ENCODE measurements at regions not wholly inside any gene's neighbourhood (a gene's known extent, or its start where the extent isn't known, plus 50 kb on each side); places are given as distances from the start of the nearest gene placed in this dataset.

DNA sequence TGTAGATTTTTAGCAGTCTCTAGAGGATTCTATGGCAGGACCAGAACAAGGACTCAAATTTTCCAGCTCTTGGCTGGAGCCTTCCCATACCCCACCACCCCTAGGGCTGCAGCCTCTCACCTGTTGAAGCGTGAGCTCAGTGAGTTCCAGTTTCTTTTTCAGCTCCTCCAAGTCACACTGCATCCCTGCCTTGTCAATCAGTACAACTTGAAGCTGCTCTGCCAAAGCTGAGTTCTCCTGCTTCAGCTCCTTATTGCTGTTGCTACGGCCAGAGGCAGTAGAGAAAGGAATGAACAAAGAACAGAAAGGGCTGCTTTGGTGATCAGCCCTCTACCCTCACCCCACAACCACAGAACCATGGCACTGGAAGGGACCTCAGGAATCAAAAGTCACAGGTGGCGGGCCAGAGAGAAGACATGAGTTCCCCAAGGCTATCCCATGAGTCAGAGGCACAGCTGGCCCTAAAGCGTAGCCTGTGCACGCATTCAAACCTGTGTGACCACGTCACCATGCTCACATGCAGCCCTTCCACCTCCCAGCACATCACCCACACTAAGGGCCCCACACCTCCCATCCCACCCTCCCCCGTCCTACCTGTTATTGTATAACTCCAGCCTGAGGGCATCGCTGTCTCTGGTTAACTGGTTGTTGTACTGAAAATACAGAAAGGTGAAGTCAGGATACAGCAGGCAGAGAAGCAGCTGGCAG, 83.3 kb upstream of the C2CD4B start (continued):
- no peak for TF ChIP-seq RXRA (IDR thresholded peaks at IDR 0.05)
- TF ChIP-seq HNF4G (IDR thresholded peaks at IDR 0.05): no peak

DNA sequence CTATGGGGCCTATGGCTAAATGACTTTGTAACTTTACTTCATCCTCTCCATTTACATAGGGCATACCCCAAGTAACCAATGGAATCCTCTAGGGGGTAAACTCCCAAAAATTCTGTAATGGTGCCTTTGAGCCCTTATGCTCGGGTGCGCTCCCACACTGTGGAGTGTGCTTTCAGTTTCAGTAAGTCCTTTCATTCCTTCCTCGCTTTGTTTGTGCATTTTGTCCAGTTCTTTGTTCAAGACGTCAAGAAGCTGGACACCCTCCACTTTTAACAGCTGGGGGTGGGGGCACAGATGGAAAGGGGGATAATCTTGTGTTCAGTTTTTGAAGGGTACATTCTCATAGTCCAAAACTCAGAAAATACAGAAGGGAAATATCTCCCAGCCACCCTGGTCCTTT, 84.4 kb upstream of the C2CD4B start:
- no peak for DNase-seq (ENCODE audit: low spot score)
- Histone ChIP-seq H3K36me3 (ENCODE audit: control insufficient read depth in 4 of 4, insufficient read depth in 3 of 4, low read depth in 1 of 4, low read length in 3 of 4) (no peaks in the 10 kb centered on the region), H3K9ac (ENCODE audit: low read depth in 1 of 2, low read length in 2 of 2) (no peak overlapping the region), H3K9me3 (ENCODE audit: control insufficient read depth in 4 of 4, low read length in 3 of 4) (no peaks in the 10 kb centered on the region), H3K27me3 (ENCODE audit: control insufficient read depth in 4 of 4, insufficient read depth in 4 of 4, low read length in 3 of 4) (no peaks in the 10 kb centered on the region), H3K27ac (ENCODE audit: low read depth in 1 of 2, low read length in 2 of 2) (no peak overlapping the region), H3K4me1 (ENCODE audit: control insufficient read depth in 4 of 4, insufficient read depth in 4 of 4, low read length in 3 of 4) (peaks cover 0 to 3% (median 0%) of the 10 kb centered on the region in 4 donors), H3K4me3 (ENCODE audit: low read depth in 1 of 3, low read length in 3 of 3) (no peak overlapping the region)
- 93% methylated on average over 4 of the region's 4 CpGs for WGBS
- TF ChIP-seq FOXA1 (IDR thresholded peaks at IDR 0.05): no peak

DNA sequence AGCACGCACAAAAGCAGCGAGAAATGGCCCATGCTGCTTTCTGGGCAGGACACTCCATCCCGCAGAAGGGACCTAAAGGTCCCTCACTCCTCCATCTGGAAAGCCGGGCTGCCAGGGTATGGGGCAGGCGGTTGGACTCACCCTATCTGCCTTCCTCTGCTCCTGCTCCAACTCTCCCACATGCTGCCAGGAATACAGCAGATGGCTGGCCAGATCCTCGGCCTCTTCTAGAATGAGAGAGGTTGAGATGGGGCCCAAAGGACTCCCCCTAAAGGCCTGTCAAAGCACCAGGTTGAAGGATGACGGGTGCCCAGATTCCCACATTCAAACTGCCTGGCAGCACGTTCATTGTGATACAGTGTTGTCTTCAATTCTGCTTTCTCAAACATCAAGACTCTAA, 85.1 kb upstream of the C2CD4B start:
- Histone ChIP-seq H3K4me3 (ENCODE audit: low read depth in 1 of 3, low read length in 3 of 3) (no peak overlapping the region), H3K27ac (ENCODE audit: low read depth in 1 of 2, low read length in 2 of 2) (no peak overlapping the region), H3K9ac (ENCODE audit: low read depth in 1 of 2, low read length in 2 of 2) (no peak overlapping the region), H3K9me3 (ENCODE audit: control insufficient read depth in 4 of 4, low read length in 3 of 4) (no peaks in the 10 kb centered on the region), H3K36me3 (ENCODE audit: control insufficient read depth in 4 of 4, insufficient read depth in 3 of 4, low read depth in 1 of 4, low read length in 3 of 4) (no peaks in the 10 kb centered on the region), H3K27me3 (ENCODE audit: control insufficient read depth in 4 of 4, insufficient read depth in 4 of 4, low read length in 3 of 4) (no peaks in the 10 kb centered on the region), H3K4me1 (ENCODE audit: control insufficient read depth in 4 of 4, insufficient read depth in 4 of 4, low read length in 3 of 4) (peaks cover 0 to 3% (median 0%) of the 10 kb centered on the region in 4 donors)
- no peak for DNase-seq (ENCODE audit: low spot score)
- TF ChIP-seq SP1 (IDR thresholded peaks at IDR 0.05) (no peak), RXRA (IDR thresholded peaks at IDR 0.05) (no peak), YY1 (IDR thresholded peaks at IDR 0.05) (no peak), JUND (IDR thresholded peaks at IDR 0.05) (no peak)
- TF ChIP-seq, protein P1, sequence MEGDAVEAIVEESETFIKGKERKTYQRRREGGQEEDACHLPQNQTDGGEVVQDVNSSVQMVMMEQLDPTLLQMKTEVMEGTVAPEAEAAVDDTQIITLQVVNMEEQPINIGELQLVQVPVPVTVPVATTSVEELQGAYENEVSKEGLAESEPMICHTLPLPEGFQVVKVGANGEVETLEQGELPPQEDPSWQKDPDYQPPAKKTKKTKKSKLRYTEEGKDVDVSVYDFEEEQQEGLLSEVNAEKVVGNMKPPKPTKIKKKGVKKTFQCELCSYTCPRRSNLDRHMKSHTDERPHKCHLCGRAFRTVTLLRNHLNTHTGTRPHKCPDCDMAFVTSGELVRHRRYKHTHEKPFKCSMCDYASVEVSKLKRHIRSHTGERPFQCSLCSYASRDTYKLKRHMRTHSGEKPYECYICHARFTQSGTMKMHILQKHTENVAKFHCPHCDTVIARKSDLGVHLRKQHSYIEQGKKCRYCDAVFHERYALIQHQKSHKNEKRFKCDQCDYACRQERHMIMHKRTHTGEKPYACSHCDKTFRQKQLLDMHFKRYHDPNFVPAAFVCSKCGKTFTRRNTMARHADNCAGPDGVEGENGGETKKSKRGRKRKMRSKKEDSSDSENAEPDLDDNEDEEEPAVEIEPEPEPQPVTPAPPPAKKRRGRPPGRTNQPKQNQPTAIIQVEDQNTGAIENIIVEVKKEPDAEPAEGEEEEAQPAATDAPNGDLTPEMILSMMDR (IDR thresholded peaks at IDR 0.05; ENCODE audit: low read depth, low read length, missing input control): no peak
- WGBS: 94% methylated on average over 8 of the region's 8 CpGs

DNA sequence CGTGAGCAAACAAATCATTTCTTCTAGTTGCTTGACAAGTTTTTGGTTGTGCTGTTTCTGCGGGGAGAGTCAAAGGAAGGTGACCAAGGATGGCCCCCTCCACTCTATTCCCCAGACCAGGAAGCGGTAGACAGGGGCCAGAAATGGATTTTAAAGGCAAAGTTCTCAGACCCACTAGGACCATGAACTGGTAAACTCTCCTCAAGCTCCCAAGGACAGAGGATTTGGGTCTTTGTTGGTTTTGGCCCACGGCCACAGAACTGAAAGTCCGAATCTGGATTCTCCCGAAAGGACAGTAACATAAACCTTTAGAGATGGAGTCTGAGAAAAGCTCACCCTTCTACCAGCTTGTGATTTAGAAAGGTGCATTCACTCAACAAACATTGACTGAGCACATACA, 85.9 kb upstream of the C2CD4B start:
- DNase-seq (ENCODE audit: low spot score): no peak
- no peaks in the 10 kb centered on the region for H3K36me3 ChIP-seq (ENCODE audit: control insufficient read depth in 4 of 4, insufficient read depth in 3 of 4, low read depth in 1 of 4, low read length in 3 of 4)
- peaks cover 0 to 3% (median 0%) of the 10 kb centered on the region in 4 donors for H3K4me1 ChIP-seq (ENCODE audit: control insufficient read depth in 4 of 4, insufficient read depth in 4 of 4, low read length in 3 of 4)
- H3K27ac ChIP-seq (ENCODE audit: low read depth in 1 of 2, low read length in 2 of 2): no peak overlapping the region
- 74% methylated on average over 6 of the region's 6 CpGs for WGBS
- H3K9ac ChIP-seq (ENCODE audit: low read depth in 1 of 2, low read length in 2 of 2): no peak overlapping the region
- no peaks in the 10 kb centered on the region for H3K27me3 ChIP-seq (ENCODE audit: control insufficient read depth in 4 of 4, insufficient read depth in 4 of 4, low read length in 3 of 4)
- TF ChIP-seq, protein P2, sequence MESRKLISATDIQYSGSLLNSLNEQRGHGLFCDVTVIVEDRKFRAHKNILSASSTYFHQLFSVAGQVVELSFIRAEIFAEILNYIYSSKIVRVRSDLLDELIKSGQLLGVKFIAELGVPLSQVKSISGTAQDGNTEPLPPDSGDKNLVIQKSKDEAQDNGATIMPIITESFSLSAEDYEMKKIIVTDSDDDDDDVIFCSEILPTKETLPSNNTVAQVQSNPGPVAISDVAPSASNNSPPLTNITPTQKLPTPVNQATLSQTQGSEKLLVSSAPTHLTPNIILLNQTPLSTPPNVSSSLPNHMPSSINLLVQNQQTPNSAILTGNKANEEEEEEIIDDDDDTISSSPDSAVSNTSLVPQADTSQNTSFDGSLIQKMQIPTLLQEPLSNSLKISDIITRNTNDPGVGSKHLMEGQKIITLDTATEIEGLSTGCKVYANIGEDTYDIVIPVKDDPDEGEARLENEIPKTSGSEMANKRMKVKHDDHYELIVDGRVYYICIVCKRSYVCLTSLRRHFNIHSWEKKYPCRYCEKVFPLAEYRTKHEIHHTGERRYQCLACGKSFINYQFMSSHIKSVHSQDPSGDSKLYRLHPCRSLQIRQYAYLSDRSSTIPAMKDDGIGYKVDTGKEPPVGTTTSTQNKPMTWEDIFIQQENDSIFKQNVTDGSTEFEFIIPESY (IDR thresholded peaks at IDR 0.05): no peak
- TF ChIP-seq, protein P3, sequence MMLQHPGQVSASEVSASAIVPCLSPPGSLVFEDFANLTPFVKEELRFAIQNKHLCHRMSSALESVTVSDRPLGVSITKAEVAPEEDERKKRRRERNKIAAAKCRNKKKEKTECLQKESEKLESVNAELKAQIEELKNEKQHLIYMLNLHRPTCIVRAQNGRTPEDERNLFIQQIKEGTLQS (IDR thresholded peaks at IDR 0.05): no peak
- TF ChIP-seq, protein P1 (IDR thresholded peaks at IDR 0.05; ENCODE audit: low read depth, low read length, missing input control): no peak
- TF ChIP-seq GABPA (IDR thresholded peaks at IDR 0.05 in 1 of 2, conservative IDR thresholded peaks at IDR 0.05 in 1 of 2) (no peak), HNF4A (conservative IDR thresholded peaks at IDR 0.05) (no peak), HNF4G (IDR thresholded peaks at IDR 0.05) (no peak), RXRA (IDR thresholded peaks at IDR 0.05) (no peak), TAF1 (conservative IDR thresholded peaks at IDR 0.05) (no peak), JUND (IDR thresholded peaks at IDR 0.05) (no peak), FOXA2 (IDR thresholded peaks at IDR 0.05) (no peak), EGR1 (IDR thresholded peaks at IDR 0.05; ENCODE audit: low read depth in 2 of 2) (no peak), NR2F2 (IDR thresholded peaks at IDR 0.05) (no peak)
- TF ChIP-seq, protein P4, sequence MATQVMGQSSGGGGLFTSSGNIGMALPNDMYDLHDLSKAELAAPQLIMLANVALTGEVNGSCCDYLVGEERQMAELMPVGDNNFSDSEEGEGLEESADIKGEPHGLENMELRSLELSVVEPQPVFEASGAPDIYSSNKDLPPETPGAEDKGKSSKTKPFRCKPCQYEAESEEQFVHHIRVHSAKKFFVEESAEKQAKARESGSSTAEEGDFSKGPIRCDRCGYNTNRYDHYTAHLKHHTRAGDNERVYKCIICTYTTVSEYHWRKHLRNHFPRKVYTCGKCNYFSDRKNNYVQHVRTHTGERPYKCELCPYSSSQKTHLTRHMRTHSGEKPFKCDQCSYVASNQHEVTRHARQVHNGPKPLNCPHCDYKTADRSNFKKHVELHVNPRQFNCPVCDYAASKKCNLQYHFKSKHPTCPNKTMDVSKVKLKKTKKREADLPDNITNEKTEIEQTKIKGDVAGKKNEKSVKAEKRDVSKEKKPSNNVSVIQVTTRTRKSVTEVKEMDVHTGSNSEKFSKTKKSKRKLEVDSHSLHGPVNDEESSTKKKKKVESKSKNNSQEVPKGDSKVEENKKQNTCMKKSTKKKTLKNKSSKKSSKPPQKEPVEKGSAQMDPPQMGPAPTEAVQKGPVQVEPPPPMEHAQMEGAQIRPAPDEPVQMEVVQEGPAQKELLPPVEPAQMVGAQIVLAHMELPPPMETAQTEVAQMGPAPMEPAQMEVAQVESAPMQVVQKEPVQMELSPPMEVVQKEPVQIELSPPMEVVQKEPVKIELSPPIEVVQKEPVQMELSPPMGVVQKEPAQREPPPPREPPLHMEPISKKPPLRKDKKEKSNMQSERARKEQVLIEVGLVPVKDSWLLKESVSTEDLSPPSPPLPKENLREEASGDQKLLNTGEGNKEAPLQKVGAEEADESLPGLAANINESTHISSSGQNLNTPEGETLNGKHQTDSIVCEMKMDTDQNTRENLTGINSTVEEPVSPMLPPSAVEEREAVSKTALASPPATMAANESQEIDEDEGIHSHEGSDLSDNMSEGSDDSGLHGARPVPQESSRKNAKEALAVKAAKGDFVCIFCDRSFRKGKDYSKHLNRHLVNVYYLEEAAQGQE (IDR thresholded peaks at IDR 0.05): no peak
- no peaks in the 10 kb centered on the region for H3K9me3 ChIP-seq (ENCODE audit: control insufficient read depth in 4 of 4, low read length in 3 of 4)
- H3K4me3 ChIP-seq (ENCODE audit: low read depth in 1 of 3, low read length in 3 of 3): no peak overlapping the region

Measured in liver (tissue), 8 donors.